IMR-90 (cell line): ENCODE measurements at regions not wholly inside any gene's neighbourhood (a gene's known extent, or its start where the extent isn't known, plus 50 kb on each side); places are given as distances from the start of the nearest gene placed in this dataset.

Source experiments
- ATAC-seq: fragments of 200-7000 bp; cut with Tn5 transposase; 2 replicates; pipeline ENCODE4 v1.9.1; 2020; ENCODE audit warnings: low read depth, mild to moderate bottlenecking, moderate library complexity
- BruUV-seq: library from RNA; stranded (reverse); fragments of 400-500 nt; replicated peaks from 2 replicates; lab custom pipeline; 2021; lab: Mats Ljungman, UMichigan
- CTCF ChIA-PET: fragments of 300-600 bp; formaldehyde crosslinking; extraction: SDS; loops from one replicate; lab custom pipeline; 2021; ENCODE audit warnings: antibody characterized with exemption; lab: Yijun Ruan, JAX
- POLR2A ChIA-PET: fragments of 300-600 bp; sonication (Branson Sonifier 250); formaldehyde crosslinking; loops from one replicate; lab custom pipeline; 2022; ENCODE audit warnings: antibody characterized with exemption; ENCODE audit not compliant: unreplicated experiment; lab: Charles Lee
- DNase-seq: peaks from one replicate; pipeline ENCODE4 v3.0.0; 2013
- H2AFZ ChIP-seq: replicated peaks from 2 replicates; pipeline ENCODE3; 2013; ENCODE audit warnings: low read length, mild to moderate bottlenecking; ENCODE audit not compliant: poor library complexity
- H2AK5ac ChIP-seq: 2 replicates; pipeline ENCODE4 v1.6.1; 2013; ENCODE audit warnings: low read depth, low read length, inconsistent platforms
- H2AK9ac ChIP-seq: replicated peaks from 2 replicates; pipeline ENCODE3; 2013; ENCODE audit warnings: mild to moderate bottlenecking, low read depth, low read length, moderate library complexity; ENCODE audit not compliant: poor library complexity
- H2BK120ac ChIP-seq: 2 replicates; pipeline ENCODE4 v1.6.1; 2013; ENCODE audit warnings: low read depth, low read length, inconsistent platforms
- H2BK15ac ChIP-seq: 3 replicates; pipeline ENCODE4 v1.6.1; 2013; ENCODE audit warnings: low read depth, low read length, inconsistent platforms
- H2BK20ac ChIP-seq: 2 replicates; pipeline ENCODE4 v1.6.1; 2013; ENCODE audit warnings: low read depth, mild to moderate bottlenecking, inconsistent platforms, low read length, moderate library complexity
- H2BK5ac ChIP-seq: 2 replicates; pipeline ENCODE4 v1.6.1; 2013; ENCODE audit warnings: mild to moderate bottlenecking, low read depth, low read length, inconsistent platforms; ENCODE audit not compliant: poor library complexity, severe bottlenecking
- H3K14ac ChIP-seq: replicated peaks from 2 replicates; pipeline ENCODE4 v1.6.1; 2013; ENCODE audit warnings: low read depth, low read length, inconsistent platforms
- H3K18ac ChIP-seq: 2 replicates; pipeline ENCODE4 v1.6.1; 2013; ENCODE audit warnings: low read depth, low read length, control low read depth
- H3K23ac ChIP-seq: 2 replicates; pipeline ENCODE4 v1.6.1; 2013; ENCODE audit warnings: low read depth, low read length, inconsistent platforms
- H3K27ac ChIP-seq: 2 replicates; pipeline ENCODE4 v1.5.1; 2013; ENCODE audit warnings: mild to moderate bottlenecking, control low read depth, low read length; ENCODE audit not compliant: insufficient read depth
- H3K27me3 ChIP-seq: 2 replicates; pipeline ENCODE4 v1.6.1; 2013; ENCODE audit warnings: low read length; ENCODE audit not compliant: control insufficient read depth, insufficient read depth
- H3K36me3 ChIP-seq: 2 replicates; pipeline ENCODE4 v1.6.1; 2013; ENCODE audit warnings: low read length, mixed read lengths; ENCODE audit not compliant: control insufficient read depth, insufficient read depth
- H3K4ac ChIP-seq: 2 replicates; pipeline ENCODE4 v1.6.1; 2013; ENCODE audit warnings: low read depth, low read length, inconsistent platforms
- H3K4me1 ChIP-seq: 2 replicates; pipeline ENCODE4 v1.6.1; 2013; ENCODE audit warnings: low read length, mixed read lengths; ENCODE audit not compliant: control insufficient read depth, insufficient read depth
- H3K4me2 ChIP-seq: 2 replicates; pipeline ENCODE4 v1.6.1; 2013; ENCODE audit warnings: low read depth, mild to moderate bottlenecking, control low read depth, low read length, moderate library complexity
- H3K4me3 ChIP-seq: 2 replicates; pipeline ENCODE4 v1.5.1; 2013; ENCODE audit warnings: low read depth, mild to moderate bottlenecking, control low read depth, low read length, moderate library complexity; ENCODE audit not compliant: insufficient read depth
- H3K56ac ChIP-seq: 2 replicates; pipeline ENCODE4 v1.6.1; 2013; ENCODE audit warnings: low read length, inconsistent platforms; ENCODE audit not compliant: insufficient read depth; ENCODE audit errors: extremely low read depth
- H3K79me1 ChIP-seq, 2 experiments: 2 replicates each; pipeline ENCODE4 v1.6.1; 2013; ENCODE audit warnings: low read length in 2 of 2, inconsistent platforms in 1 of 2, low read depth in 1 of 2
- H3K9ac ChIP-seq: 2 replicates; pipeline ENCODE4 v1.6.1; 2013; ENCODE audit warnings: low read depth, low read length, control low read depth
- H3K9me1 ChIP-seq: 2 replicates; pipeline ENCODE4 v1.6.1; 2013; ENCODE audit warnings: low read length, inconsistent platforms; ENCODE audit not compliant: insufficient read depth
- H3K9me3 ChIP-seq: 2 replicates; pipeline ENCODE4 v1.6.1; 2013; ENCODE audit warnings: low read length; ENCODE audit not compliant: control insufficient read depth, insufficient read depth
- H4K20me1 ChIP-seq: 2 replicates; pipeline ENCODE4 v1.6.1; 2013; ENCODE audit warnings: low read length, inconsistent platforms; ENCODE audit not compliant: insufficient read depth
- H4K5ac ChIP-seq: 2 replicates; pipeline ENCODE4 v1.6.1; 2013; ENCODE audit warnings: mild to moderate bottlenecking, low read depth, low read length, control low read depth
- H4K8ac ChIP-seq, 2 experiments: 2 replicates each; pipeline ENCODE4 v1.6.1; 2013; ENCODE audit warnings: low read depth in 2 of 2, low read length in 2 of 2, control low read depth in 1 of 2, inconsistent platforms in 1 of 2
- H4K91ac ChIP-seq: 2 replicates; pipeline ENCODE4 v1.6.1; 2013; ENCODE audit warnings: low read depth, low read length, inconsistent platforms; ENCODE audit not compliant: insufficient read depth
- BHLHE40 ChIP-seq: fragments of 150-350 bp; IDR thresholded peaks from 2 replicates; pipeline ENCODE4 v1.6.1; 2016; ENCODE audit warnings: mild to moderate bottlenecking, low read depth, low read length
- CEBPB ChIP-seq: IDR thresholded peaks from 2 replicates; pipeline ENCODE4 v1.6.1; 2012; ENCODE audit warnings: low read depth, low read length, improper control_type of control experiment
- CHD1 ChIP-seq: IDR thresholded peaks from 2 replicates; pipeline ENCODE4 v1.6.1; 2012; ENCODE audit warnings: low read depth, low read length, improper control_type of control experiment
- MAZ ChIP-seq: IDR thresholded peaks from 2 replicates; pipeline ENCODE4 v1.6.1; 2012; ENCODE audit warnings: low read depth, mild to moderate bottlenecking, low read length, improper control_type of control experiment, moderate library complexity, borderline replicate concordance
- POLR2A ChIP-seq: IDR thresholded peaks from 2 replicates; pipeline ENCODE4 v1.6.1; 2012; ENCODE audit warnings: mild to moderate bottlenecking, low read depth, low read length
- RAD21 ChIP-seq: IDR thresholded peaks from 2 replicates; pipeline ENCODE4 v1.6.1; 2012; ENCODE audit warnings: low read length, improper control_type of control experiment
- RCOR1 ChIP-seq: IDR thresholded peaks from 2 replicates; pipeline ENCODE4 v1.6.1; 2012; ENCODE audit warnings: mild to moderate bottlenecking, low read length, improper control_type of control experiment; ENCODE audit not compliant: insufficient replicate concordance
- RFX5 ChIP-seq: IDR thresholded peaks from 2 replicates; pipeline ENCODE4 v1.8.0; 2012; ENCODE audit warnings: low read depth, mild to moderate bottlenecking, low read length, moderate library complexity
- WGBS, 2 experiments: methylation state at CpG; one replicate each; pipeline versions ENCODE4 v1.1.5 to v1.1.7; 2013; ENCODE audit warnings: missing lambda C conversion rate in 2 of 2; ENCODE audit not compliant: insufficient read length in 1 of 2; ENCODE audit errors: extremely low coverage in 2 of 2; 5-methylcytosine and 5-hydroxymethylcytosine counted together
- dilution Hi-C: fragments of 300-500 bp; cut with HindIII; formaldehyde crosslinking; loops from one replicate; pipeline ENCODE4 v1.14.3; 2018; ENCODE audit warnings: low sequenced_read_pairs; ENCODE audit not compliant: unreplicated experiment
- in situ Hi-C: fragments of 300-500 bp; cut with MboI; formaldehyde crosslinking; loops from 3 replicates; pipeline ENCODE4 v1.14.3; 2019; ENCODE audit warnings: low sequenced_read_pairs, inconsistent platforms, mixed read lengths
- intact Hi-C: fragments of 100-400 bp; cut with micrococcal nuclease; formaldehyde crosslinking; loops from 2 replicates; pipeline ENCODE4 v1.10.0; 2022
- TF ChIP-seq, protein P1 (sequence below): fragments of 150-350 bp; IDR thresholded peaks from 2 replicates; pipeline ENCODE4 v1.6.1; 2016; ENCODE audit warnings: low read depth, mild to moderate bottlenecking, low read length, moderate library complexity, borderline replicate concordance
- TF ChIP-seq, protein P2 (sequence below): conservative IDR thresholded peaks from 2 replicates; pipeline ENCODE4 v1.5.1; 2012; ENCODE audit warnings: mild to moderate bottlenecking, low read depth, low read length, improper control_type of control experiment

GRCh38 chr12:115355301-115355700, 671.3 kb upstream of the TBX3 start:
- in situ Hi-C loops (no loop called here), intact Hi-C loops (loop anchor here (2.0 to 10.0 kb wide), 2 partner anchors 440 to 670 kb away; partner anchors contain the start of gene TBX3), dilution Hi-C loops (no loop called here)
- Histone ChIP-seq H3K9me3 (no peaks in the 10 kb centered on the region), H3K4me1 (peaks cover 6% of the 10 kb centered on the region), H4K8ac (peak overlapping the region in 1 of 2 experiments; percentile 95; a peak in 2 of 4 replicates), H2BK5ac (no peak overlapping the region), H3K36me3 (no peaks in the 10 kb centered on the region), H3K9me1 (peaks cover 3% of the 10 kb centered on the region), H4K91ac (no peak overlapping the region), H4K20me1 (no peaks in the 10 kb centered on the region), H3K9ac (no peak overlapping the region), H3K4me2 (no peak overlapping the region), H3K18ac (no peak overlapping the region), H3K56ac (no peak overlapping the region), H3K4ac (peak overlapping the region; percentile 98; the same call in 1 of the 2 replicates), H2AK5ac (no peak overlapping the region), H4K5ac (0 out of 2 replicates have a peak overlapping the region, but pooled peaks have one; percentile 19), H3K27ac (no peak overlapping the region), H2AFZ (no peak overlapping the region), H2BK120ac (peak overlapping the region; percentile 99), H3K27me3 (no peaks in the 10 kb centered on the region), H2BK20ac (peak overlapping the region; percentile 76), H3K4me3 (no peak overlapping the region), H2AK9ac (no peak overlapping the region), H2BK15ac (peak overlapping the region; percentile 98; the same call in 1 of the 3 replicates), H3K14ac (no peak overlapping the region), H3K23ac (no peak overlapping the region), H3K79me1 (no peaks in the 10 kb centered on the region)
- POLR2A ChIA-PET: interaction anchor here (0.5 kb wide), 1 partner anchor 908 kb away, joined by 6 read pairs; no protein-coding TSS in a partner anchor
- DNase-seq: peak; percentile 45
- no CpG with 5 or more reads among the region's 2 CpGs for WGBS, 2 experiments
- no TSS peak for BruUV-seq
- TF ChIP-seq, protein P1, sequence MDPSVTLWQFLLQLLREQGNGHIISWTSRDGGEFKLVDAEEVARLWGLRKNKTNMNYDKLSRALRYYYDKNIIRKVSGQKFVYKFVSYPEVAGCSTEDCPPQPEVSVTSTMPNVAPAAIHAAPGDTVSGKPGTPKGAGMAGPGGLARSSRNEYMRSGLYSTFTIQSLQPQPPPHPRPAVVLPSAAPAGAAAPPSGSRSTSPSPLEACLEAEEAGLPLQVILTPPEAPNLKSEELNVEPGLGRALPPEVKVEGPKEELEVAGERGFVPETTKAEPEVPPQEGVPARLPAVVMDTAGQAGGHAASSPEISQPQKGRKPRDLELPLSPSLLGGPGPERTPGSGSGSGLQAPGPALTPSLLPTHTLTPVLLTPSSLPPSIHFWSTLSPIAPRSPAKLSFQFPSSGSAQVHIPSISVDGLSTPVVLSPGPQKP: no peak
- TF ChIP-seq POLR2A (no peak), BHLHE40 (no peak), CHD1 (no peak), RAD21 (no peak), RCOR1 (no peak), MAZ (no peak), CEBPB (no peak), RFX5 (no peak)
- TF ChIP-seq, protein P2, sequence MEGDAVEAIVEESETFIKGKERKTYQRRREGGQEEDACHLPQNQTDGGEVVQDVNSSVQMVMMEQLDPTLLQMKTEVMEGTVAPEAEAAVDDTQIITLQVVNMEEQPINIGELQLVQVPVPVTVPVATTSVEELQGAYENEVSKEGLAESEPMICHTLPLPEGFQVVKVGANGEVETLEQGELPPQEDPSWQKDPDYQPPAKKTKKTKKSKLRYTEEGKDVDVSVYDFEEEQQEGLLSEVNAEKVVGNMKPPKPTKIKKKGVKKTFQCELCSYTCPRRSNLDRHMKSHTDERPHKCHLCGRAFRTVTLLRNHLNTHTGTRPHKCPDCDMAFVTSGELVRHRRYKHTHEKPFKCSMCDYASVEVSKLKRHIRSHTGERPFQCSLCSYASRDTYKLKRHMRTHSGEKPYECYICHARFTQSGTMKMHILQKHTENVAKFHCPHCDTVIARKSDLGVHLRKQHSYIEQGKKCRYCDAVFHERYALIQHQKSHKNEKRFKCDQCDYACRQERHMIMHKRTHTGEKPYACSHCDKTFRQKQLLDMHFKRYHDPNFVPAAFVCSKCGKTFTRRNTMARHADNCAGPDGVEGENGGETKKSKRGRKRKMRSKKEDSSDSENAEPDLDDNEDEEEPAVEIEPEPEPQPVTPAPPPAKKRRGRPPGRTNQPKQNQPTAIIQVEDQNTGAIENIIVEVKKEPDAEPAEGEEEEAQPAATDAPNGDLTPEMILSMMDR: no peak
- CTCF ChIA-PET: no interaction called here
- no peak for ATAC-seq
